ENCODE measurements at regions not wholly inside any gene's neighbourhood (a gene's known extent, or its start where the extent isn't known, plus 50 kb on each side); places are given as distances from the start of the nearest gene placed in this dataset.
"Not testable (repeated sequence)": the region's sequence is repeated elsewhere in the genome, so short reads cannot be mapped to it uniquely, and the experiment has no call there.

- TF ChIP-seq CTCF (IDR thresholded peaks at IDR 0.05; ENCODE audit: poor library complexity); EZH2 (IDR thresholded peaks at IDR 0.05; ENCODE audit: borderline replicate concordance): not testable (repeated sequence)
Measured at GRCh38 chr10:38267555-38267954, 173.4 kb downstream of the ZNF37A start.

Measured in hepatocyte (in vitro differentiated cells).